NCI-H2227 (cell line): ENCODE measurements at regions not wholly inside any gene's neighbourhood (a gene's known extent, or its start where the extent isn't known, plus 50 kb on each side); places are given as distances from the start of the nearest gene placed in this dataset.
"Not testable (repeated sequence)": the region's sequence is repeated elsewhere in the genome, so short reads cannot be mapped to it uniquely, and the experiment has no call there.

Experiments used
- DNase-seq: peaks from one replicate; lab custom pipeline; 2025; ENCODE audit not compliant: unreplicated experiment; lab: John Stamatoyannopoulos, UW

DNA sequence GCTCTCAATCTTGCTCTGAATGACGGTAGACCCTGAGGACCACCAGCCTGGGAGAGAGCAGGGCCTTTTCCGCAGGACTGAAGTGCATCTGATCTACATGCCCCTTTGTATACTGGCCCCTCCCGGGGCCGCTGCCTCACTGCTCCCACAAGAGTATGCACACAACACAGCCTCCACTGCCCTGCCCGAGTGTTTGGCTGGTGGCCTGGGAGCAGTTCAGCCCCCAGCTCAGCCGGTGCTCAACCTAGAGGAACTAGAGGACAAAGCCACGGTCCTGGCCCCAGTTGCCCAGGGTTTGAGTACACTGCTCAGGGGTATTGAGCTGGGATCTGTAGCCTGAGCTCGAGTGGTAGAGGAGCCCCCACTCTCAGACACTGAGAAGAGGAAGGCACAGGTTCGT is 118.9 kb upstream of the CAB39 start:
- DNase-seq = no peak

GRCh38 chr2:230594286-230594840 is 118.3 kb upstream of the CAB39 start:
- DNase-seq = no peak

DNA sequence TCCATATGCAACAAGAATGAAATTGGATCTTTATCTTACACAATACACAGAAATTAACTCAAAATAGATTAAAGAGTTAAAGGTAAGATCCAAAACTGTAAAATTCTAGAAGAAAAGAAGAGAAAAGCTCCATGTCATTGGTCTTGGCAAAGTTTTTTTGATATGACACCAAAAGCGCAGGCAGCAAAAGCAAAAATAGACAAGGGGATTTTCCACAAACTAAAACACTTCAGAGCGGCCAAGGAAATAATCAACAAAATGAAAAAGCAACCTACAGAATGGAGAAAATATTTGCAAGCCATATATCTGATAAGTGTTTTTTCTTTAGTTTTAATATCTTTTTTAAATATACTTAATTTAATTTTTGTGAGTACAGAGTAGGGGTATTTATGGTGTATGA is 112.8 kb upstream of the CAB39 start:
- DNase-seq = no peak

- DNase-seq = no peak
Measured at GRCh38 chr2:230600285-230600684, 112.4 kb upstream of the CAB39 start.

- DNase-seq = no peak
Measured at GRCh38 chr2:230600881-230601280, 111.8 kb upstream of the CAB39 start.

DNA sequence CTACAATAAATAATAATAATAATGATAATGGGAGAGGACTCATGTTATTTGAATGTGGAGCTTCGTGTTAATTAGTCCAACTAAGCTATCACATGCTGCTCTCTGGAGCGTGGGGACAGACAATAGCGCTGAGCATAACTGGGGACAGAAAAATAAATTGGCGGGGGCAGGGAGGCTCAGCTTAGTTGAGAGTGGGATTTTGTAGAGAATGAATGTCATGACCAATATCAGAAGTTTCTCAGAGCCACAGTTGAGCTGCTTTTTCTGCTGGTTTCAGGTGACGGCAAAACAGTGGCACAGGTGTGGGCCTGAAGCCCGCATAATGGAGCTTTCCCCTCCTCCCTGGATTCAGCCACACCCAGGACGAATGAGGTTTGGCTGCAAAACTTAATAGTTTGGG is 111.1 kb upstream of the CAB39 start:
- no peak for DNase-seq

DNA sequence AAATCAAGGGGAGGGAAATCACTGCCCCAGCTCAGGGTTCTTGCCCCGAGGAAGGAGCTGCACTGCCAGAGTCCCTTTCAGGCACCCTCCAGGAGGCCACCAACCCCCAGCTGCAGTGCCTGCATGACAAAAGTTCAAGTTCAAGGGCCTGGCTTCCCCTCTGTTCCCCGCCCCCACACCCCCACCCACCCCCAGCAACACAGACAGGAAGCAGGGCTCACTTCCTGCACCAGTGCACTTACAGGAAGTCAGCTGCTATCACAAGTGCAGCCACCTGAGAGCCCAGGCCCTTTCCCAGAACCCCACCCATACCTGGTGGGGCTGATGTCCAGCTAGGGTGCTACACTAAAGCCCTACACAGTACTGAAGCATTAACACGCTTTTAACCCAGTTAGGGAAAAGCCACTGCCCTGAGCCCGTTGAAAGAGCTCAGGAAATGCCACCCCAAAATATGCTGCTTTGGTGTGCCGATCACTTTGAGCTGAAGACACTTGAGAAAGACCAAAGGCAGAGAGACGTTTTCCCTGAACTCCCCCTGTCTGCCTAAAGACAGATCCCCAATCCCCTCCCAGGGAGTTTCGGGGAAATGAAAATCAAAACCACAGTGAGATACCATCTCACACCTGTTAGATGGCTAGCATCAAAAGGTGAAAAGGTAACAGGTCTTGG is 109.9 kb upstream of the CAB39 start:
- no peak for DNase-seq

- DNase-seq = not testable (repeated sequence)
Measured at GRCh38 chr2:230603317-230603716, 109.3 kb upstream of the CAB39 start.

- DNase-seq = not testable (repeated sequence)
Measured at GRCh38 chr2:230604158-230604557, 108.5 kb upstream of the CAB39 start.

DNA sequence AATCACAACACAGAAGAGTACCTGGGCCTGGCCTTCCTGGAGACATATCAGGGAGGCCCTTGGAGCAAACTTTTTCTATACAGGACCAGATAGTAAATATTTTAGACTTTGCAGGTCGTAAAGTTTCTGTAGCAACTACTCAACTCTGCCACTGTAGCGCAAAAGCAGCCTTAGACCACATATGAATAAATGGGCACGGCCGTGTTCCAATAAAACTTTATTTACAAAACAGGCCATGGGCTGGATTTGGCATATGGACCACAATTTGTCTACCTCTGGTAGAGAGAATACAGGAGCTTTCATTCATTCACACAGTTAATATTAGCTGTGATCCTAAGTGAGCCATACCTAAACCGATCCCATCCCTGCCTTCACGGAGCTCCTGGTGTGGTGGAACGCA is 98.6 kb upstream of the CAB39 start:
- DNase-seq = no peak

- DNase-seq = no peak
Measured at GRCh38 chr2:230614913-230615332, 97.7 kb upstream of the CAB39 start.

DNA sequence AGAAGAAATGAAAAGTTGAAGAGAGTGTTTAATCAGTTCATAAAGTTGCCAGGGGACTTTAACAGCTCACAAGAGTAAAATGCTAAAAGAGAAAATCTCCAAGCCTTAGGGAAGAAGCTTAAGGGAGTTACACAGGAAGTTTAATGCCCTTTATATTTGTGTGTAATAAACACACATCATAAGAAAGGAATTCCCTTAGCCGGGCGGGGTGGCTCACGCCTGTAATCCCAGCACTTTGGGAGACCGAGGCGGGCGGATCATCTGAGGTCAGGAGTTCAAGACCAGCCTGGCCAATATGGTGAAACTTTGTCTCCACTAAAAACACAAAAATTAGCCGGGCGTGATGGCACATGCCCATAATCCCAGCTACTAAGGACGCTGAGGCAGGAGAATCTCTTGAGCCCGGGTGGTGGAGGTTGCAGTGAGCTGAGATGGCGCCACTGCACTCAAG is 95.4 kb upstream of the CAB39 start:
- DNase-seq = not testable (repeated sequence)

DNA sequence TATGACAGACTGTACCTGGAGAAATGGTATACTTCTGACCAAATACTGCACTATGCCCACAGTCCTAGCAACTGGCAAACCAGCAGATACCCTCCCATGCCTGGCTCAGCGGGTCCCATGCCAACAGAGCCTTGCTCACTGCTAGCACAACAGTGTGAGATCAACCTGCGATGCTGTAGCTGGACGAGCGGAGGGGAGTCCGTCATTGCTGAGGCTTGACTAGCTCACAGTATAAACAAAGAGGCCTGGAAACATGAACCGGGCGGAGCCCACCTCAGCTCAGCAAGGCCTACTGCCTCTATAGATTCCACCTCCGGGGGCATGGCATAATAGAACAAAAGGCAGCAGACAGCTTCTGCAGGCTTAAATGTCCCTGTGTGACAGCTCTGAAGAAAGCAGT is 93.2 kb upstream of the CAB39 start:
- no peak for DNase-seq

DNA sequence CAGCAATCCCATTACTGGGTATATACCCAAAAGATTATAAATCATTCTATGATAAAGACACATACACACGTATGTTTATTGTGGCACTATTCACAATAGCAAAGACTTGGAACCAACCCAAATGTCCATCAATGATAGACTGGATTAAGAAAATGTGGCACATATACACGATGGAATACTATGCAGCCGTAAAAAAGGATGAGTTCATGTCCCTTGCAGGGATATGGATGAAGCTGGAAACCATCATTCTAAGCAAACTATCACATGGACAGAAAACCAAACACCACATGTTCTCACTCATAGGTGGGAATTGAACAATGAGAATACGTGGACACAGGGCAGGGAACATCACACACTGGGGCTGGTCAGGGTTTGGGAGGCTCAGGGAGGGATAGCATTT is 87.4 kb upstream of the CAB39 start:
- DNase-seq = not testable (repeated sequence)

DNA sequence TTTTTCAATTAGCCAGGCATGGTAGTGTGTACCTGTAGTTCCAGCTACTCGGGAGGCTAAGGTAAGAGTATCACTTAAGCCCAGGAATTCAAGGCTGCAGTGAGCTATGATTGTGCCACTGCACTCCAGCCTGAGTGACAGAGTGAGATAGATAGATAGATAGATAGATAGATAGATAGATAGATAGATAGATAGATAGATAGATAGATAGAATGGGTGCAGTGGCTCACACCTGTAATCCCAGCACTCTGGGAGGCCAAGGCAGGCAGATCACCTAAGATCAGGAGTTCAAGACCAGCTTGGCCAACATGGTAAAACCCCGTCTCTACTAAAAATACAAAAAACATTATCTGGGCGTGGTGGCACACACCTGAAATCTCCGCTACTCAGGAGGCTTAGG is 85.6 kb upstream of the CAB39 start:
- DNase-seq = not testable (repeated sequence)

- DNase-seq = no peak
Measured at GRCh38 chr2:230627806-230628724, 84.6 kb upstream of the CAB39 start.

- no peak for DNase-seq
Measured at GRCh38 chr2:230631470-230631869, 81.2 kb upstream of the CAB39 start.

GRCh38 chr2:230634146-230634545 is 78.5 kb upstream of the CAB39 start:
- DNase-seq = no peak

DNA sequence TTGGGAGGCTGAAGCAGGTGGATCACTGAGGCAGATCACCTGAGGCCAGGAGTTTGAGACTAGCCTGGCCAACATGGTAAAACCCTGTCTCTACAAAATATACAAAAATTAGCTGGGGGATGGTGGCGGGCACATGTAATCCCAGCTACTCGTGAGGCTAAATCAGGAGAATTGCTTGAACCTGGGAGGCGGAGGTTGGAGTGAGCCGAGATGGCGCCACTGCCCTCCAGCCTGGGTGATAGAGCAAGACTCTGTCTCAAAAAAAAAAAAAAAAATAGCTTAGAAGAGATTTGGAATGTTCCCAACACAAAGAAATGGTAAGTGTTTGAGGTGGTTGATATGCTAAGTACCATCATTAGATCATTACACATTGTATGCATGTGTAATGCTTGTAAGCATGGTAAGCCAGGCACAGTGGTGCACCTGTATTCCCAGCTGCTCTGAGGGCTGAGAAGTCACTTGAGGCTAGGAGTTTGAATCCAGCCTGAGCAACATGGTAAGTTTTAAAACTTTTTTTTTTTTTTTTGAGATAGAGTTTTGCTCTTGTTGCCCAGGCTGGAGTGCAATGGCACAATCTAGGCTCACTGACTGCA is 77.8 kb upstream of the CAB39 start:
- DNase-seq = not testable (repeated sequence)

- no peak for DNase-seq
Measured at GRCh38 chr2:230636684-230637271, 75.9 kb upstream of the CAB39 start.

- not testable (repeated sequence) for DNase-seq
Measured at GRCh38 chr2:230637486-230637885, 75.2 kb upstream of the CAB39 start.
